Astrocyte (in vitro differentiated cells and primary cell): ENCODE measurements at regions not wholly inside any gene's neighbourhood (a gene's known extent, or its start where the extent isn't known, plus 50 kb on each side); places are given as distances from the start of the nearest gene placed in this dataset.

ENCODE experiments used
- DNase-seq: peaks from one replicate; pipeline ENCODE4 v3.0.0-alpha.2; 2010; ENCODE audit warnings: low read depth
- FAIRE-seq: peaks from 2 replicates; lab custom pipeline; 2011; peaks lifted over from hg19 to GRCh38; lab: Jason Lieb, UNC
- H2AFZ ChIP-seq: 2 replicates; pipeline ENCODE4 v1.6.0; 2012; ENCODE audit warnings: low read depth, low read length, inconsistent platforms
- H3K27ac ChIP-seq: 2 replicates; pipeline ENCODE4 v1.5.1; 2011; ENCODE audit warnings: low read depth, low read length, inconsistent platforms
- H3K27me3 ChIP-seq: 2 replicates; pipeline ENCODE4 v1.6.0; 2011; ENCODE audit warnings: low read length, inconsistent platforms; ENCODE audit not compliant: insufficient read depth
- H3K36me3 ChIP-seq: 2 replicates; pipeline ENCODE4 v1.5.1; 2011; ENCODE audit warnings: low read length, inconsistent platforms; ENCODE audit not compliant: insufficient read depth
- H3K4me1 ChIP-seq: 2 replicates; pipeline ENCODE4 v1.5.1; 2011; ENCODE audit warnings: low read length, inconsistent platforms; ENCODE audit not compliant: insufficient read depth
- H3K4me2 ChIP-seq: 2 replicates; pipeline ENCODE4 v1.6.0; 2012; ENCODE audit warnings: low read length, inconsistent platforms
- H3K4me3 ChIP-seq: 2 replicates; pipeline ENCODE4 v1.5.1; 2011; ENCODE audit warnings: low read depth, mild to moderate bottlenecking, low read length, inconsistent platforms; ENCODE audit not compliant: insufficient read depth
- H3K79me2 ChIP-seq: 2 replicates; pipeline ENCODE4 v1.6.0; 2012; ENCODE audit warnings: mild to moderate bottlenecking, low read length, inconsistent platforms; ENCODE audit not compliant: insufficient read depth
- H3K9ac ChIP-seq: 2 replicates; pipeline ENCODE4 v1.6.0; 2012; ENCODE audit warnings: mild to moderate bottlenecking, low read length, inconsistent platforms
- H3K9me3 ChIP-seq: 2 replicates; pipeline ENCODE4 v1.5.1; 2012; ENCODE audit warnings: low read depth, mild to moderate bottlenecking, low read length, inconsistent platforms; ENCODE audit not compliant: insufficient read depth
- H4K20me1 ChIP-seq: 2 replicates; pipeline ENCODE4 v1.6.0; 2012; ENCODE audit warnings: low read length, inconsistent platforms; ENCODE audit not compliant: insufficient read depth
- H3K27ac Mint-ChIP-seq: one replicate; pipeline ENCODE4 v1.8.0; 2021; ENCODE audit warnings: mild to moderate bottlenecking, mixed read lengths; ENCODE audit not compliant: unreplicated experiment
- H3K27me3 Mint-ChIP-seq: one replicate; pipeline ENCODE4 v1.8.0; 2021; ENCODE audit warnings: low read depth, mixed read lengths; ENCODE audit not compliant: unreplicated experiment
- H3K36me3 Mint-ChIP-seq: one replicate; pipeline ENCODE4 v1.8.0; 2021; ENCODE audit warnings: low read depth, mixed read lengths; ENCODE audit not compliant: unreplicated experiment
- H3K4me1 Mint-ChIP-seq: one replicate; pipeline ENCODE4 v1.8.0; 2021; ENCODE audit warnings: low read depth, mixed read lengths; ENCODE audit not compliant: unreplicated experiment
- H3K4me3 Mint-ChIP-seq: one replicate; pipeline ENCODE4 v1.8.0; 2021; ENCODE audit warnings: mild to moderate bottlenecking, moderate library complexity, mixed read lengths; ENCODE audit not compliant: unreplicated experiment
- H3K9me3 Mint-ChIP-seq: one replicate; pipeline ENCODE4 v1.8.0; 2021; ENCODE audit warnings: mild to moderate bottlenecking, mixed read lengths; ENCODE audit not compliant: unreplicated experiment
- CTCF ChIP-seq: IDR thresholded peaks from 2 replicates; pipeline ENCODE4 v1.5.1; 2011; ENCODE audit warnings: low read depth, mild to moderate bottlenecking, inconsistent platforms, low read length, moderate library complexity; ENCODE audit not compliant: insufficient read depth
- EZH2 ChIP-seq: IDR thresholded peaks from 2 replicates; pipeline ENCODE4 v1.6.1; 2012; ENCODE audit warnings: mild to moderate bottlenecking, low read length, inconsistent platforms; ENCODE audit not compliant: insufficient read depth

- no peak overlapping the region for H3K27ac ChIP-seq
- no peaks in the 10 kb centered on the region for H3K9me3 ChIP-seq
- FAIRE-seq: no peak
- H3K36me3 ChIP-seq: no peaks in the 10 kb centered on the region
- Mint-ChIP-seq H3K4me1 (peaks cover 3% of the 10 kb centered on the region), H3K27ac (no peak overlapping the region), H3K9me3 (no peaks in the 10 kb centered on the region), H3K4me3 (no peak overlapping the region), H3K36me3 (no peaks in the 10 kb centered on the region), H3K27me3 (peaks cover 8% of the 10 kb centered on the region)
- no peaks in the 10 kb centered on the region for H3K27me3 ChIP-seq
- H4K20me1 ChIP-seq: no peaks in the 10 kb centered on the region
- H3K4me3 ChIP-seq: no peak overlapping the region
- H3K79me2 ChIP-seq: no peaks in the 10 kb centered on the region
- TF ChIP-seq CTCF: no peak
- TF ChIP-seq EZH2: no peak
- no peak for DNase-seq
- H2AFZ ChIP-seq: no peak overlapping the region
- H3K9ac ChIP-seq: no peak overlapping the region
- H3K4me1 ChIP-seq: no peaks in the 10 kb centered on the region
- no peak overlapping the region for H3K4me2 ChIP-seq
Observed at GRCh38 chr1:56322211-56322610, 257.2 kb downstream of the PLPP3 start.

DNA sequence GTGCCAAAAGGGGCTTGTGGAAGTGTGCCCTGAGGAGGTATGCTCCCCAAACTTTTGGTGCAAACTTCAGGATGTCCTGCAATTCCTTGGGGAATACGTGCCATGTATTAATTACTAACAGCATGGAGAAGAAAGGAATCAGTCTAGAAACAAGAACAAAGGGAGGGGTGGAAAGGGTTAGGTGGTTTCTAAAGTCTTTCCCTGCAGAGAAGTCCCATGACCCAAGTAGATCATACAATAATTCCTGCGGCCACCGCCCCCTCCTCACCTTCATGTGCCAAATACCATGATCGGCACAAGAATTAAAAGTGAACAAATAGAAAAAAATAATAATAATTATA is 258.2 kb downstream of the PLPP3 start:
- no peaks in the 10 kb centered on the region for H3K4me1 ChIP-seq
- Mint-ChIP-seq H3K4me3 (no peak overlapping the region), H3K36me3 (no peaks in the 10 kb centered on the region), H3K27me3 (peaks cover 8% of the 10 kb centered on the region), H3K9me3 (no peaks in the 10 kb centered on the region), H3K27ac (no peak overlapping the region), H3K4me1 (peaks cover 3% of the 10 kb centered on the region)
- H2AFZ ChIP-seq: no peak overlapping the region
- H3K9me3 ChIP-seq: no peaks in the 10 kb centered on the region
- FAIRE-seq (no peak), DNase-seq (no peak)
- no peaks in the 10 kb centered on the region for H3K79me2 ChIP-seq
- TF ChIP-seq CTCF: no peak
- TF ChIP-seq EZH2: no peak
- no peak overlapping the region for H3K4me2 ChIP-seq
- H3K4me3 ChIP-seq: no peak overlapping the region
- no peaks in the 10 kb centered on the region for H3K36me3 ChIP-seq
- H3K9ac ChIP-seq: no peak overlapping the region
- no peaks in the 10 kb centered on the region for H4K20me1 ChIP-seq
- H3K27me3 ChIP-seq: no peaks in the 10 kb centered on the region
- no peak overlapping the region for H3K27ac ChIP-seq

GRCh38 chr1:56320464-56321149 is 258.8 kb downstream of the PLPP3 start:
- H3K4me1 Mint-ChIP-seq: no peaks in the 10 kb centered on the region
- no peak for TF ChIP-seq CTCF
- no peak for TF ChIP-seq EZH2
- no peaks in the 10 kb centered on the region for H3K36me3 Mint-ChIP-seq
- H3K4me3 Mint-ChIP-seq: no peak overlapping the region
- Histone ChIP-seq H3K9ac (no peak overlapping the region), H3K4me1 (no peaks in the 10 kb centered on the region), H3K36me3 (no peaks in the 10 kb centered on the region), H3K79me2 (no peaks in the 10 kb centered on the region), H3K27me3 (no peaks in the 10 kb centered on the region), H3K4me3 (no peak overlapping the region), H4K20me1 (no peaks in the 10 kb centered on the region), H3K9me3 (no peaks in the 10 kb centered on the region), H3K4me2 (no peak overlapping the region), H2AFZ (no peak overlapping the region), H3K27ac (no peak overlapping the region)
- H3K27me3 Mint-ChIP-seq: peaks cover 11% of the 10 kb centered on the region
- no peak for FAIRE-seq
- H3K9me3 Mint-ChIP-seq: no peaks in the 10 kb centered on the region
- no peak overlapping the region for H3K27ac Mint-ChIP-seq
- DNase-seq: no peak
